Large intestine (tissue), 3 donors: ENCODE measurements at regions not wholly inside any gene's neighbourhood (a gene's known extent, or its start where the extent isn't known, plus 50 kb on each side); places are given as distances from the start of the nearest gene placed in this dataset.

Experiments used
- DNase-seq, 2 donors: peaks; one replicate each; pipeline versions ENCODE4 v3.0.0 to v3.0.0-alpha.2; 2013
- H3K27ac ChIP-seq: one replicate; pipeline ENCODE4 v1.5.1; 2013; ENCODE audit warnings: low read length
- H3K27me3 ChIP-seq: 2 replicates; pipeline ENCODE4 v1.6.1; 2013; ENCODE audit warnings: low read length; ENCODE audit not compliant: control insufficient read depth, insufficient read depth
- H3K36me3 ChIP-seq: 2 replicates; pipeline ENCODE4 v1.6.1; 2013; ENCODE audit warnings: low read length; ENCODE audit not compliant: control insufficient read depth, insufficient read depth
- H3K4me1 ChIP-seq: one replicate; pipeline ENCODE4 v1.6.1; 2013; ENCODE audit warnings: low read length; ENCODE audit not compliant: control insufficient read depth, insufficient read depth
- H3K4me3 ChIP-seq: one replicate; pipeline ENCODE4 v1.5.1; 2013; ENCODE audit warnings: low read length
- H3K9me3 ChIP-seq: one replicate; pipeline ENCODE4 v1.6.1; 2013; ENCODE audit warnings: mild to moderate bottlenecking, low read depth, low read length, moderate library complexity; ENCODE audit not compliant: control insufficient read depth
- WGBS: methylation state at CpG from one replicate; pipeline ENCODE4 v1.1.5; 2013; ENCODE audit warnings: low lambda C conversion rate; ENCODE audit not compliant: insufficient coverage; 5-methylcytosine and 5-hydroxymethylcytosine counted together

GRCh38 chr9:105975886-105976645, 281.7 kb downstream of the TMEM38B start:
- Histone ChIP-seq H3K4me3 (no peak overlapping the region), H3K27ac (no peak overlapping the region), H3K9me3 (no peaks in the 10 kb centered on the region), H3K27me3 (no peaks in the 10 kb centered on the region), H3K4me1 (no peaks in the 10 kb centered on the region), H3K36me3 (no peaks in the 10 kb centered on the region)
- 79% methylated on average over 4 of the region's 14 CpGs for WGBS
- no peak for DNase-seq

- no peaks in the 10 kb centered on the region for H3K4me1 ChIP-seq
- H3K36me3 ChIP-seq: no peaks in the 10 kb centered on the region
- no peaks in the 10 kb centered on the region for H3K9me3 ChIP-seq
- no peaks in the 10 kb centered on the region for H3K27me3 ChIP-seq
- no peak overlapping the region for H3K27ac ChIP-seq
- WGBS: no CpG with 5 or more reads among the region's 7 CpGs
- H3K4me3 ChIP-seq: no peak overlapping the region
- no peak for DNase-seq
Observed at GRCh38 chr9:105978336-105978735, 284.0 kb downstream of the TMEM38B start.

- Histone ChIP-seq H3K4me1 (no peaks in the 10 kb centered on the region), H3K9me3 (no peaks in the 10 kb centered on the region), H3K27ac (no peak overlapping the region), H3K36me3 (no peaks in the 10 kb centered on the region), H3K27me3 (no peaks in the 10 kb centered on the region), H3K4me3 (no peak overlapping the region)
- WGBS: 60% methylated on average over 1 of the region's 3 CpGs
- no peak for DNase-seq
Observed at GRCh38 chr9:105978826-105979225, 284.5 kb downstream of the TMEM38B start.

GRCh38 chr9:105979290-105979689, 284.9 kb downstream of the TMEM38B start:
- Histone ChIP-seq H3K4me3 (no peak overlapping the region), H3K9me3 (no peaks in the 10 kb centered on the region), H3K27ac (no peak overlapping the region), H3K4me1 (no peaks in the 10 kb centered on the region), H3K36me3 (no peaks in the 10 kb centered on the region), H3K27me3 (no peaks in the 10 kb centered on the region)
- DNase-seq: no peak
- 90% methylated on average over 2 of the region's 2 CpGs for WGBS

- no CpG with 5 or more reads among the region's 2 CpGs for WGBS
- no peak for DNase-seq
- no peaks in the 10 kb centered on the region for H3K9me3 ChIP-seq
Observed at GRCh38 chr9:105984714-105985113, 290.4 kb downstream of the TMEM38B start.

GRCh38 chr9:105993116-105993854, 298.9 kb downstream of the TMEM38B start:
- H3K9me3 ChIP-seq: no peaks in the 10 kb centered on the region
- no peak for DNase-seq
- no peak overlapping the region for H3K27ac ChIP-seq
- no peaks in the 10 kb centered on the region for H3K36me3 ChIP-seq
- no peaks in the 10 kb centered on the region for H3K4me1 ChIP-seq
- no CpG with 5 or more reads among the region's 9 CpGs for WGBS
- H3K4me3 ChIP-seq: no peak overlapping the region
- no peaks in the 10 kb centered on the region for H3K27me3 ChIP-seq

More at GRCh38 chr9:105984714-105985113, 290.4 kb downstream of the TMEM38B start:
- H3K4me3 ChIP-seq: no peak overlapping the region
- no peaks in the 10 kb centered on the region for H3K27me3 ChIP-seq
- H3K4me1 ChIP-seq: no peaks in the 10 kb centered on the region
- no peaks in the 10 kb centered on the region for H3K36me3 ChIP-seq
- H3K27ac ChIP-seq: no peak overlapping the region

GRCh38 chr9:105993921-105994715, 299.8 kb downstream of the TMEM38B start:
- no peak for DNase-seq
- 80% methylated on average over 1 of the region's 8 CpGs for WGBS
- no peaks in the 10 kb centered on the region for H3K36me3 ChIP-seq
- no peak overlapping the region for H3K27ac ChIP-seq
- no peaks in the 10 kb centered on the region for H3K27me3 ChIP-seq
- no peaks in the 10 kb centered on the region for H3K9me3 ChIP-seq
- H3K4me1 ChIP-seq: no peaks in the 10 kb centered on the region
- H3K4me3 ChIP-seq: no peak overlapping the region

- no CpG with 5 or more reads among the region's 2 CpGs for WGBS
- Histone ChIP-seq H3K36me3 (no peaks in the 10 kb centered on the region), H3K4me1 (no peaks in the 10 kb centered on the region), H3K27ac (no peak overlapping the region), H3K4me3 (no peak overlapping the region), H3K27me3 (no peaks in the 10 kb centered on the region), H3K9me3 (no peaks in the 10 kb centered on the region)
- no peak for DNase-seq
Observed at GRCh38 chr9:105994970-105995369, 300.6 kb downstream of the TMEM38B start.

GRCh38 chr9:106017198-106017740, 322.9 kb downstream of the TMEM38B start:
- Histone ChIP-seq H3K4me3 (no peak overlapping the region), H3K27ac (no peak overlapping the region), H3K36me3 (no peaks in the 10 kb centered on the region), H3K4me1 (no peaks in the 10 kb centered on the region), H3K27me3 (no peaks in the 10 kb centered on the region), H3K9me3 (no peaks in the 10 kb centered on the region)
- 88% methylated on average over 3 of the region's 4 CpGs for WGBS
- no peak for DNase-seq

GRCh38 chr9:106019039-106019680, 324.8 kb downstream of the TMEM38B start:
- Histone ChIP-seq H3K27ac (no peak overlapping the region), H3K27me3 (no peaks in the 10 kb centered on the region), H3K4me1 (no peaks in the 10 kb centered on the region), H3K9me3 (no peaks in the 10 kb centered on the region), H3K4me3 (no peak overlapping the region), H3K36me3 (no peaks in the 10 kb centered on the region)
- DNase-seq: no peak
- WGBS: no CpG with 5 or more reads among the region's 3 CpGs
